GM12874 (cell line): ENCODE measurements at regions not wholly inside any gene's neighbourhood (a gene's known extent, or its start where the extent isn't known, plus 50 kb on each side); places are given as distances from the start of the nearest gene placed in this dataset.

ENCODE experiments used
- TF ChIP-seq, protein P1 (sequence below): IDR thresholded peaks from 2 replicates; pipeline ENCODE4 v1.5.1; 2011; ENCODE audit warnings: low read depth, mild to moderate bottlenecking, control low read depth, low read length, moderate library complexity; ENCODE audit not compliant: insufficient read depth

DNA sequence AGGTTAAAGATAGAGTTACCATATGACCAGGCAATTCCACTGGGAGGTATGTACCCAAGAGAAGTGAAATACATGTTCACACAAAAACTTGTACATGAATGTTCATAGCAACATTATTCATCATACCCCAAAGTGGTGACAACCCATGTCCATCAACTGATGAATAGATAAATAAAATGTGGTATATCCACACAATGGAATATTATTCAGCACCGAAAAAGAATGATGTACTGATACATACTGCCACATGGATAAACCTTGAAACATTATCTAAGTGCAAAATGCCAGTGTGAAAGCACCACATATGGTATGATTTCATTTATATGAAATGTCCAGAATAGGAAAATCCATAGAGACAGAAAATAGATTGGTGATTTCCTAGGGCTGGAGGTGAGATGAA, 53.4 kb upstream of the PAXBP1 start:
- TF ChIP-seq, protein P1, sequence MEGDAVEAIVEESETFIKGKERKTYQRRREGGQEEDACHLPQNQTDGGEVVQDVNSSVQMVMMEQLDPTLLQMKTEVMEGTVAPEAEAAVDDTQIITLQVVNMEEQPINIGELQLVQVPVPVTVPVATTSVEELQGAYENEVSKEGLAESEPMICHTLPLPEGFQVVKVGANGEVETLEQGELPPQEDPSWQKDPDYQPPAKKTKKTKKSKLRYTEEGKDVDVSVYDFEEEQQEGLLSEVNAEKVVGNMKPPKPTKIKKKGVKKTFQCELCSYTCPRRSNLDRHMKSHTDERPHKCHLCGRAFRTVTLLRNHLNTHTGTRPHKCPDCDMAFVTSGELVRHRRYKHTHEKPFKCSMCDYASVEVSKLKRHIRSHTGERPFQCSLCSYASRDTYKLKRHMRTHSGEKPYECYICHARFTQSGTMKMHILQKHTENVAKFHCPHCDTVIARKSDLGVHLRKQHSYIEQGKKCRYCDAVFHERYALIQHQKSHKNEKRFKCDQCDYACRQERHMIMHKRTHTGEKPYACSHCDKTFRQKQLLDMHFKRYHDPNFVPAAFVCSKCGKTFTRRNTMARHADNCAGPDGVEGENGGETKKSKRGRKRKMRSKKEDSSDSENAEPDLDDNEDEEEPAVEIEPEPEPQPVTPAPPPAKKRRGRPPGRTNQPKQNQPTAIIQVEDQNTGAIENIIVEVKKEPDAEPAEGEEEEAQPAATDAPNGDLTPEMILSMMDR, result no peak

DNA sequence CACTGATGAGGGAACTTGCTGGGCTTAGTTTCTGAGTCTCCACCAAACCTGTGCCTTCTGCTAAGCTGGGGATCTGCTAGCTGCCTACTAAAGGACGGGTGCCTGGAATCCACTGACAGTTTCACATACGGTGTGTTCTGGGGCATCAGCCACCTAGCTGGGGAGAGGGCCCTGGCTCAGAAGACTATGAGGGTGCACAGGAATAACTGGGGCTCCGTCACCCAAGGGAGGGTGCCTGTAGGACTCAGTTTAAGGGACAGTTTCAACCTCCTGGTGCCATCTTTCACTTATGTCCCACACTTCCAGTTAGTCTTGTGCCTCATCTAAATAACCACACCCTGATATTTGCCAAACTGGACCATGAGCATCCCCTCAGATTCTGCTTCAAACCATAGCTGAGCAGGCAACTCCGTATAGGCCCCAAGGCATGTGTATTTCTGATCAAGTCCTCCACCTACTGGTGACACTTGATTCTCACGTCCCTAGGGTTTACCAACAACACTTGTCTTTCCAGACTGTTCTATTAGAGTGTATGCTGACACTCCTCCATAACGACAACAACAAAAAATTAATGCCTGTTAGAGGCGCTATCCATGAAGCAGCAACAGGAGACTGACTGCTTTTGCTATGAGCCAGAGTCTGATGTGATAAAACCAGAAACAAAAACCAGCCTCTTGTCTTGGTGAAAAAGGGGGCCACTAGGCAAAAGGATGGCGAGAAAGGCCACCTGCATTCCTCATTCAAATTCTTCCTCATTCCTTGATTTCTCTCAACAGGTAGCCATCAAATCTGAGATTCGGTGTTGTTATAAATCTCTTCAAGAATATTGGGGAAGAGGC, 55.0 kb upstream of the PAXBP1 start:
- TF ChIP-seq, protein P1, result peak; percentile 49

DNA sequence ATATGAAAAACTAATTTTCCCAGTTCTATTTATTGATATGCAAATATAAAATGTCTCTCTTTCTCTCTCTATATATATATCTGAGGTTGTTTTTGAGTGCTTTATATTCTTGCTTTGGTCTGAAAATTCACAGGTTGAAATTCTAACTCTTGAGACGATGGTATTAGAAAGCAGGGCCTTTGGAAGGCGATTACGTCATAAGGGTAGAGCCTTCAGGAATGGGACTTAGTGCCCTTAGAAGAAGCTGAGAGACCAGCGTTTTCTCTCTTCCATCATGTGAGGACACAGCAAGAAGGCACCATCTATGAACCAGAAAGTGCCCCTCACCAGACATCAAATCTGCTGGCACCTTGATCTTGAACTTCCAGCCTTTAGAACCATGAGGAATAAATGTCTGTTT, 57.4 kb upstream of the PAXBP1 start:
- TF ChIP-seq, protein P1, result no peak

DNA sequence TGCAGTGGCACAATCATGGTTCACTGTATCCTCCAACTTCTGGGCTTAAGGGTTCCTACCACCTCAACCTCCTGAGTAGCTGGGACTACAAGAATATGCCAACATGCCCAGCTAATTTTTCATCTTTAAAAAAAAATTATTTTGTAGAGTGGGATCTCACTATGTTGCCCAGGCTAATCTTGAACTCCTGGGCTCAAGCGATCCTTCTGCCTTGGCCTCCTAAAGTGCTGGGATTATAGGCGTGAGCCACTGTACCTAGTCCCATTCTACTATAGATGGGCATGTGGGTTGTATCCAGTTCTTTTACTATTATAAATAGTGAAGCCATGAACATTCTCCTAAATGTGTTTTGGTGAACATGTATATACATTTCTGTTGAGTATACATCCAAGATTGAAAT, 57.9 kb upstream of the PAXBP1 start:
- TF ChIP-seq, protein P1, result no peak

DNA sequence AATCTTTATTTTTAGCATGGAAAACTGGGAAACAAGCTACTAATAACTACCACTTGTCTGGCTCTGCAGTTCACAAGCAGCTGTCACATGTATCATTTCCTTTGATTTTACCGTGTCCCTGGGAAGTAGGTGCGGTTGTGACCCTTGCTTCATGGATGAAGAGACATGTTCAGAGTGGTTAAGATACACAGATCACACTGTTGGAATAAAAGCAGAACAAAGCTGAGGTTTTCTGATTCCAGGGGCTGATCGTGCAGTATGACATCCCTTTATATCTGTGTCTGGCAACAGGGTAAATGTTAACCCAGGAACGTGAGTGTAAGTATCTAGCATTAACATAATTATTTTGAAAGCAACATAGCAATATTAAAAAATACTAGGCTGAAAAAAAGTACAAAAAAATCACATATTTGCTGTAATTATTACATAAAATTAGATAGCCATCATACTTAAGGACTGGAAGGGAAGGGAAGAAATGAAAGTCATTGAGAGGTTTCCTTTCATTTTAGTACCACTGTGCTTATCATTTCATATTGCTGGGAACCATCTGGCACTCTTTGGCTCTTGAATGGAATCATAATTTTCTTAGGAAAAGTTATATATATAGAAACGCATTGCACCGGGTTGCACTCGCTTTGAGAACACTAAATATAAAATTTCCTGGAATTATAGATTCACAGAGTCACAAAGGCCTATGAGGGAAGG, 62.8 kb upstream of the PAXBP1 start:
- TF ChIP-seq, protein P1, result no peak

DNA sequence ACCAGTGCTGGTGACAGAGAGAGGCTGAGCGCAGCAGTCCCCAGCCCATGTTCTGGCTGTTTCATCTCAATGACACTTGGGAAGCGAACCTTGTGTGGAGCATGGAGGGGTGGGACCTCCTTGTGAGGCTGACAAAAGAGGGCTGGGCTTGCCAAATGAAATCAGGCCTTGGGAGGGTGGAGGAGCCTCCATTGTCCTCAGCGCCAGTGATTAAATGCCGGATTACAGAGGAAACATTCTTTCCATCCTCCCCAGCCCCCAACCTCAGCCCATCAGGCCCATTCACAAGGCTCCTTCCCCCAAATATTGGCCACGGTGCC, 63.3 kb upstream of the PAXBP1 start:
- TF ChIP-seq, protein P1, result no peak

DNA sequence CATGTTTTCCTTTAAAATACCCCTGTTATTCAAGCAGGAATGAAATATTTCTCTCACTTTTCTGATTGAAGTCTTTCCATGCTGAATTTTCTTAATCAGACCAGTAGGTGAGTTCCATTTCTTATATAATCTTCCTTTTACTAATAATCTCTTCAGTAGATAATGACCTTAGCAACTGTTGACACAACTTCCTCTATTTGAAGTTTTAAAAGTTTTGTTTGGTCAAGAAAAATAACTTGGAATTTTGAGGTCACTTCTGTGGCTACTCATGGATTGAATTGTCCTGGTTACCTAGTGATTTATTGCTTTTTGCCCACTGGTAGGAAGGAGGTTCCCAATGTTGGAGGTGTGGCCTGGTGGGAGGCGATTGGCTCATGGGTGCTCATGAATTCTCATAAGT, 70.6 kb upstream of the PAXBP1 start:
- TF ChIP-seq, protein P1, result no peak
